Esophagus squamous epithelium (tissue), 4 donors: ENCODE measurements at regions not wholly inside any gene's neighbourhood (a gene's known extent, or its start where the extent isn't known, plus 50 kb on each side); places are given as distances from the start of the nearest gene placed in this dataset.

Experiments
- POLR2A ChIP-seq, 4 donors: fragments of 450-650 bp; IDR thresholded peaks; one replicate each; pipeline ENCODE4 v1.6.1; 2017; ENCODE audit warnings: antibody characterized with exemption in 4 of 4, mild to moderate bottlenecking in 4 of 4, moderate library complexity in 3 of 4
- TF ChIP-seq, protein P1 (sequence below), 6 experiments: fragments of 450-650 bp in 4 of 6; fragments of 200-600 bp in 2 of 6; sonication (generic) in 2 of 6; IDR thresholded peaks; one replicate each; pipeline ENCODE4 v1.5.1; 2016 to 2019; ENCODE audit warnings: antibody characterized with exemption in 6 of 6, mild to moderate bottlenecking in 4 of 6, moderate library complexity in 4 of 6

DNA sequence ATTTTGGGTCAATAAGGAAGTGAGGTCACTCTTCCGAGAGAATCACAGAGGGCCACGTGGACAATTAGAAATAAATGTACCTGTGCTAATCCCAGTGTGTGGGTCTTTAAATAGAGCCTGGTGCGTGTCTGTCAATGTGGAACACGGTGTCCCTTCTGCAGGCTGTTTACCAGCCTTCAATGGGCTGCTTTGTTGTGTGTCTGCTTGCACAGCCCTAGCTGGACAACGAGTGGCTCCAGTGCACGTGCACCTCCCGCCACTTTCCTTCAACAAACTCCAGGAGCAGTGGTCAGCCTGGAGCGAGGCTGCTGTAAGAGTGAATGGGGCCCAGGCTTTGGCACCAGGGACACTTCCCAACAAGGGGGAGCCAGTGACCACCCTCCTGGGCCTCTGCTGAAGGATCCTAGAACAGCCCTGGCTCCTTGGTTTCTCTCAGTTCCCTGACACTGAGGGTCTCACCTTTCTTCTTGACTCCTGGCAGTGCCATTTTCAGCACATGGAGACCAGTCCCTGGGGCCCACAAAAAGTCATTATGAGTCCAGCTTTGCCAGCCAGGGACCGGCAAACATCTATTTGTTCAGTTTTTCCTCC lies 76.1 kb downstream of the ISG20 start:
- TF ChIP-seq, protein P1, sequence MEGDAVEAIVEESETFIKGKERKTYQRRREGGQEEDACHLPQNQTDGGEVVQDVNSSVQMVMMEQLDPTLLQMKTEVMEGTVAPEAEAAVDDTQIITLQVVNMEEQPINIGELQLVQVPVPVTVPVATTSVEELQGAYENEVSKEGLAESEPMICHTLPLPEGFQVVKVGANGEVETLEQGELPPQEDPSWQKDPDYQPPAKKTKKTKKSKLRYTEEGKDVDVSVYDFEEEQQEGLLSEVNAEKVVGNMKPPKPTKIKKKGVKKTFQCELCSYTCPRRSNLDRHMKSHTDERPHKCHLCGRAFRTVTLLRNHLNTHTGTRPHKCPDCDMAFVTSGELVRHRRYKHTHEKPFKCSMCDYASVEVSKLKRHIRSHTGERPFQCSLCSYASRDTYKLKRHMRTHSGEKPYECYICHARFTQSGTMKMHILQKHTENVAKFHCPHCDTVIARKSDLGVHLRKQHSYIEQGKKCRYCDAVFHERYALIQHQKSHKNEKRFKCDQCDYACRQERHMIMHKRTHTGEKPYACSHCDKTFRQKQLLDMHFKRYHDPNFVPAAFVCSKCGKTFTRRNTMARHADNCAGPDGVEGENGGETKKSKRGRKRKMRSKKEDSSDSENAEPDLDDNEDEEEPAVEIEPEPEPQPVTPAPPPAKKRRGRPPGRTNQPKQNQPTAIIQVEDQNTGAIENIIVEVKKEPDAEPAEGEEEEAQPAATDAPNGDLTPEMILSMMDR (IDR thresholded peaks at IDR 0.05), result no peak
- TF ChIP-seq POLR2A (IDR thresholded peaks at IDR 0.05), result no peak
